H4 (cell line): ENCODE measurements at regions not wholly inside any gene's neighbourhood (a gene's known extent, or its start where the extent isn't known, plus 50 kb on each side); places are given as distances from the start of the nearest gene placed in this dataset.
"Not testable (repeated sequence)": the region's sequence is repeated elsewhere in the genome, so short reads cannot be mapped to it uniquely, and the experiment has no call there.

Experiments used
- DNase-seq: peaks from one replicate; pipeline ENCODE4 v3.0.0-alpha.2; 2015; ENCODE audit warnings: low spot score

GRCh38 chr13:111586291-111586690, 265.8 kb downstream of the TEX29 start:
- no peak for DNase-seq

- DNase-seq = no peak
These were observed 266.8 kb downstream of the TEX29 start for GRCh38 chr13:111587249-111587648.

- DNase-seq = no peak
These were observed 268.9 kb downstream of the TEX29 start for GRCh38 chr13:111589321-111589720.

GRCh38 chr13:111589992-111590391, 269.6 kb downstream of the TEX29 start:
- no peak for DNase-seq

GRCh38 chr13:111590796-111591195, 270.4 kb downstream of the TEX29 start:
- DNase-seq = no peak

GRCh38 chr13:111593490-111593889, 273.0 kb downstream of the TEX29 start:
- DNase-seq = not testable (repeated sequence)

GRCh38 chr13:111594606-111595005, 274.2 kb downstream of the TEX29 start:
- DNase-seq = no peak

- no peak for DNase-seq
These were observed 274.8 kb downstream of the TEX29 start for GRCh38 chr13:111595276-111595675.

- no peak for DNase-seq
These were observed 275.3 kb downstream of the TEX29 start for GRCh38 chr13:111595791-111596190.

- no peak for DNase-seq
These were observed 276.8 kb downstream of the TEX29 start for GRCh38 chr13:111597191-111597611.

- no peak for DNase-seq
These were observed 277.2 kb downstream of the TEX29 start for GRCh38 chr13:111597618-111598017.

GRCh38 chr13:111598747-111599146, 278.3 kb downstream of the TEX29 start:
- no peak for DNase-seq

- no peak for DNase-seq
These were observed 279.3 kb downstream of the TEX29 start for GRCh38 chr13:111599791-111600190.

GRCh38 chr13:111602874-111603273, 282.4 kb downstream of the TEX29 start:
- DNase-seq = no peak

- DNase-seq = no peak
These were observed 283.7 kb downstream of the TEX29 start for GRCh38 chr13:111604097-111604496.

- DNase-seq = no peak
These were observed 288.1 kb downstream of the TEX29 start for GRCh38 chr13:111608556-111608955.

GRCh38 chr13:111609631-111610030, 289.2 kb downstream of the TEX29 start:
- no peak for DNase-seq

- no peak for DNase-seq
These were observed 289.6 kb downstream of the TEX29 start for GRCh38 chr13:111610081-111610480.

- no peak for DNase-seq
These were observed 290.4 kb downstream of the TEX29 start for GRCh38 chr13:111610879-111611278.

GRCh38 chr13:111611651-111612050, 291.2 kb downstream of the TEX29 start:
- no peak for DNase-seq

- DNase-seq = no peak
These were observed 292.4 kb downstream of the TEX29 start for GRCh38 chr13:111612886-111613285.

GRCh38 chr13:111614009-111614408, 293.6 kb downstream of the TEX29 start:
- no peak for DNase-seq

GRCh38 chr13:111614613-111615012, 294.2 kb downstream of the TEX29 start:
- DNase-seq = no peak

- DNase-seq = no peak
These were observed 295.8 kb downstream of the TEX29 start for GRCh38 chr13:111616203-111616602.

- no peak for DNase-seq
These were observed 299.7 kb downstream of the TEX29 start for GRCh38 chr13:111620166-111620565.
